Nephron progenitor cell (in vitro differentiated cells): ENCODE measurements at regions not wholly inside any gene's neighbourhood (a gene's known extent, or its start where the extent isn't known, plus 50 kb on each side); places are given as distances from the start of the nearest gene placed in this dataset.

Experiments
- DNase-seq: peaks from one replicate; pipeline ENCODE4 v3.0.0; 2021
- H3K27ac Mint-ChIP-seq: 2 replicates; pipeline ENCODE4 v1.8.0; 2021; ENCODE audit warnings: mild to moderate bottlenecking, moderate library complexity, mixed read lengths
- H3K27me3 Mint-ChIP-seq: 2 replicates; pipeline ENCODE4 v1.8.0; 2021; ENCODE audit warnings: mild to moderate bottlenecking, low read depth, mixed read lengths; ENCODE audit not compliant: poor library complexity
- H3K36me3 Mint-ChIP-seq: 2 replicates; pipeline ENCODE4 v1.8.0; 2021; ENCODE audit warnings: low read depth, mixed read lengths
- H3K4me1 Mint-ChIP-seq: 2 replicates; pipeline ENCODE4 v1.8.0; 2021; ENCODE audit warnings: mixed read lengths
- H3K4me3 Mint-ChIP-seq: 2 replicates; pipeline ENCODE4 v1.8.0; 2021; ENCODE audit warnings: mild to moderate bottlenecking, moderate library complexity, mixed read lengths
- H3K9me3 Mint-ChIP-seq: 2 replicates; pipeline ENCODE4 v1.8.0; 2021; ENCODE audit warnings: mild to moderate bottlenecking, moderate library complexity, mixed read lengths
- CTCF ChIP-seq: fragments of 200-600 bp; sonication (generic); IDR thresholded peaks from 2 replicates; pipeline ENCODE4 v1.5.0; 2021; ENCODE audit warnings: antibody characterized with exemption

DNA sequence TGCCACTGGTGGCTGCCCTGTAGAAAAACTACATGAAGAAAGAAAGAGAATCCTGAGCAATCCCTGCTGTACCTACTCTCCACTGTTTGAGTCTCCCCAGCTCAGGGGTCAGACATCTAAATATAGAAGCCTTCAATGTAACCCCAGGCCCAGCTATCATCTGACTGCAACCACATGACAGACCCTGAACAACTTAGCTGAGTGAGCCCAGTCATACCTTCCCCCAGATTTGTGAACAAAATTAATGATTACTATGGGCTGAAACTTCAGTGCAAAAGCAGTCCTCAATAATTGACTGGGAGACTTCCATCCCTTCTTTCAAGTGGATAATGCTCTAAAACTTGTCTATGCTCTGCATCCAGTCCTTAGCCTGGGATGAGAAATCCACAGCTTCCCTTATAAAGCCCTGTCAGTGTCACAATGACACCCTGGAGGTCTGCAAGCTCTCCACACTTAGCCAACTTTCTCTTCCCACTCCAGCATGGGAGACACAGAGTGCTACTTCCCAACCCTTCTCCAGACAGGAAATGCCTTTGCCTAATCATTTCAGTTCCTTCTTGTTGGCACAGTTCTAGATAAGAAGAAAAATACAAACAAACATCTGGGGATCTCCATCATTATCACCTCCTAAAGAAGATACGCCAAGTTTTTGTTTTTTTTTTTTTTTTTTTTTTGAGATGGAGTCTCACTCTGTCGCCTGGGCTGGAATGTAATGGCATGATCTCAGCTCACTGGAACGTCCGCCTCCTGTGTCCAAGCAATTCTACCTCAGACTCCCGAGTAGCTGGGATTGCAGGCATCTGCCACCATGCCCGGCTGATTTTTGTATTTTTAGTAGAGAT, 198.5 kb upstream of the GADL1 start:
- peak overlapping the region; percentile 46 for H3K27ac Mint-ChIP-seq
- H3K4me1 Mint-ChIP-seq = peaks cover 69% of the 10 kb centered on the region
- H3K9me3 Mint-ChIP-seq = no peaks in the 10 kb centered on the region
- no peaks in the 10 kb centered on the region for H3K36me3 Mint-ChIP-seq
- H3K27me3 Mint-ChIP-seq = peaks cover 11% of the 10 kb centered on the region
- no peak for TF ChIP-seq CTCF
- H3K4me3 Mint-ChIP-seq = no peak overlapping the region
- DNase-seq = peak; percentile 7

DNA sequence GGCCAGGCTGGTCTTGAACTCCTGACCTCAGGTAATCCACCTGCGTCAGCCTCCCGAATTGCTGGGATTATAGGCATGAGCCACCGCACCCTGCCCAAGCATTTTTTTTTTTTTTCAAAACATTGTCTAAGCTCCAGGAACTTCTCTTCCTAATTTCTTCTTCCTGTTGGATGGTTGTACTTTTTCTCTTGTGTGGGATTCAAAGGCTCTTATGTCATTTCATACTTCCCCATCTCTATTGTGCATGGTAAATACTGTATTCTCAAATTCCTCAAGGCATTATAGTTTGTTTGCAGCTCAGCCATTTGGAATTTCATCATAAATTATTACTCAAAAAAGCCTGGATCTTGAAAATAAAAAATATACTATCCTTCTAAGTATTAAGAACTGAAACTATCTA, 199.1 kb upstream of the GADL1 start:
- H3K27me3 Mint-ChIP-seq = peaks cover 11% of the 10 kb centered on the region
- no peaks in the 10 kb centered on the region for H3K9me3 Mint-ChIP-seq
- H3K4me3 Mint-ChIP-seq = no peak overlapping the region
- H3K27ac Mint-ChIP-seq = no peak overlapping the region
- H3K4me1 Mint-ChIP-seq = peaks cover 65% of the 10 kb centered on the region
- no peaks in the 10 kb centered on the region for H3K36me3 Mint-ChIP-seq
- TF ChIP-seq CTCF = no peak
- no peak for DNase-seq

- peaks cover 11% of the 10 kb centered on the region for H3K27me3 Mint-ChIP-seq
- H3K4me3 Mint-ChIP-seq = no peak overlapping the region
- no peak for DNase-seq
- H3K9me3 Mint-ChIP-seq = no peaks in the 10 kb centered on the region
- no peak overlapping the region for H3K27ac Mint-ChIP-seq
- H3K36me3 Mint-ChIP-seq = no peaks in the 10 kb centered on the region
- no peak for TF ChIP-seq CTCF
- H3K4me1 Mint-ChIP-seq = peaks cover 65% of the 10 kb centered on the region
These were observed 199.6 kb upstream of the GADL1 start for GRCh38 chr3:31094048-31094447.

- Mint-ChIP-seq H3K27me3 (peaks cover 7% of the 10 kb centered on the region), H3K4me1 (peaks cover 54% of the 10 kb centered on the region), H3K4me3 (no peak overlapping the region), H3K9me3 (no peaks in the 10 kb centered on the region), H3K27ac (no peak overlapping the region), H3K36me3 (no peaks in the 10 kb centered on the region)
- DNase-seq = no peak
- TF ChIP-seq CTCF = no peak
These were observed 200.8 kb upstream of the GADL1 start for GRCh38 chr3:31095255-31095654.

DNA sequence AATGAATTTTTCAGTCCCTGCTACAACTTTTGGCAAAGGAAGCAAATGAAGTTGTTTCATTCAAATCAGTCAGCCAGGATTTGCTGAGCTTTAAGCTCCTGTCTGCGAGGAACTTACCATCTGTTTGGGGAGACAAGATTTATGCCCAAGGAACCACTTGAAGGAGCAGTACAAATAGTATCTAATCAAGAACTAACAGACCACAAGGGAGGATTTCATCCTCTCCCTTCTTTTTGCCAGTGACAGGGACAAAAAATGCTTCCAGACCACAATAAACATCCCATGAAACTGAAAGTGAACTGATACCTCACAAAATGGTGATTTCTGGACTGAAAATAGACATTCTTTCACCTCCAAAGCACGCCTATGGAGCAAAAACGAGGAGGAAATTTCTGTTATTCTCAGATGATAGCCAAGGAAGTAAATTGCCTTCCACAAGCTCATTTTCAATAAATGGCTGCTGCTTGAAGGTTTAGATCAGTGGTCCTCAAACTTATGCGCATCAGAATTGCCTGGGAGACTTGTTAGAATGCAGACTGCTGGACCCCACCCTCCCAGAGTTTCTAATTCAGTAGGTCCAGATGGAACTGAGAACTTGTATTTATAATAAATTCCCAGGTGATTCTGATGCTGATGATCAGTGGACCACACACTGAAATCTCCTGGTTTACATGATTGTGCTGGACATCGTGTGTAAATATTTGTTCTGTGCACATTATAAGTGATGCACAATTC, 202.4 kb upstream of the GADL1 start:
- peak overlapping the region; percentile 79 for H3K27ac Mint-ChIP-seq
- peaks cover 49% of the 10 kb centered on the region for H3K4me1 Mint-ChIP-seq
- DNase-seq = no peak
- H3K27me3 Mint-ChIP-seq = peaks cover 7% of the 10 kb centered on the region
- peaks cover 4% of the 10 kb centered on the region for H3K9me3 Mint-ChIP-seq
- no peak overlapping the region for H3K4me3 Mint-ChIP-seq
- H3K36me3 Mint-ChIP-seq = no peaks in the 10 kb centered on the region
- TF ChIP-seq CTCF = no peak
